LNCaP clone FGC (cell line): ENCODE measurements at regions not wholly inside any gene's neighbourhood (a gene's known extent, or its start where the extent isn't known, plus 50 kb on each side); places are given as distances from the start of the nearest gene placed in this dataset.

ENCODE experiments used
- DNase-seq: peaks from one replicate; pipeline ENCODE4 v3.0.0-alpha.2; 2011; ENCODE audit warnings: low read depth
- H3K4me3 ChIP-seq: 2 replicates; pipeline ENCODE4 v1.5.1; 2011; ENCODE audit warnings: mild to moderate bottlenecking, low read depth, low read length, control low read depth
- CTCF ChIP-seq: IDR thresholded peaks from 2 replicates; pipeline ENCODE4 v1.5.1; 2012; ENCODE audit warnings: mild to moderate bottlenecking; ENCODE audit not compliant: control insufficient read depth, insufficient read depth; ENCODE audit errors: extremely low read depth

GRCh38 chr19:46911456-46911855 is 50.7 kb downstream of the ARHGAP35 start:
- DNase-seq = no peak
- no peak overlapping the region for H3K4me3 ChIP-seq
- no peak for TF ChIP-seq CTCF

DNA sequence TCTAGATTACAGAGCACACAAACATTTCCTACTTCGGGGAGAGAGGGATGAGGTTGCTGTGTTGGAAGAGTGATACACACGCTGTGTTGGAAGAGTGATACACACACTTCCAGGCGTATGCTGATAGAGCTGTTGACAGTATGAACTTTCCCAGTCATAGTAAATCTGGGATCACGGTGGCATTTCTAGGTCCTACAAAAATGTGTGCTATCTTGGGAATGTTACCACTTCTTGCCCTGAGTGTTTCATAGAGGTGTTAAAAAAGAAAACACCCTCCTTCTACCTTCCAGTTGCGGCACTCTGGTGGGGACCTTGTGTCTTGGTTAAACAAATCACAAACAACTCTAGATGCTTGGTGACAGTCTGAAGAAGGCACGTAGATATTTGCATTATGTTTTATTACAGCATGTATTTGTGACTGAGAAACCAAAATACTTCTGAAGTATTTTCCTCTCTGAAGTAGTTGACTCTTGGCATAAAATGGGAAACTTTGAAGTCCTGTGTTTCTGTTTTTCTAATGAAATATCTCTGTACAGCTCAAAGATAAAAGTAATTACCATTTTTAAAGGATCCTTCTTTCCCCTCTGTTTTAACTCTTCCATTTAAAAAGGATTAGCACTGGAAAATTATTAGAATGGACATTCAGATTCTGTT is 52.5 kb downstream of the ARHGAP35 start:
- no peak for TF ChIP-seq CTCF
- DNase-seq = no peak
- H3K4me3 ChIP-seq = no peak overlapping the region

GRCh38 chr19:46913852-46914430 is 53.1 kb downstream of the ARHGAP35 start:
- H3K4me3 ChIP-seq = no peak overlapping the region
- TF ChIP-seq CTCF = no peak
- no peak for DNase-seq

GRCh38 chr19:46915386-46915785 is 54.6 kb downstream of the ARHGAP35 start:
- TF ChIP-seq CTCF = no peak
- H3K4me3 ChIP-seq = no peak overlapping the region
- DNase-seq = no peak

DNA sequence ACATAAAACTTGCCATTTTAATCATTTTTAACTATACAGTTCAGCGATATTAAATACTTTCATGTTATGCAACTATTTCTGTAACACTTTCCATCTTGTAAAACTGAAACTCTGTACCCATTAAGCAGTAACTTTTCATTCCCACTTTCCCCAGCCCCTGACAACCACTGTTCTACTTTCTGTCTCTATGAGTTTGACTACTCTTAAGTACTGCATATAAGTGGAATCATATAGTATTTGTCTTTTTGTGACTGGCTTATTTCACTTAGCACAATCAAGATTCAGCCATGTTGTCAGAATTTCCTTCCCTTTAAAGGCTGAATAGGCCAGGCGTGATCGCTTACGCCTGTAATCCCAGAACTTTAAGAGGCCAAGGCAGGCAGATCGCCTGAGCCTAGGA is 56.2 kb downstream of the ARHGAP35 start:
- no peak for DNase-seq
- H3K4me3 ChIP-seq = no peak overlapping the region
- TF ChIP-seq CTCF = no peak

- DNase-seq = no peak
- no peak for TF ChIP-seq CTCF
- no peak overlapping the region for H3K4me3 ChIP-seq
Measured at GRCh38 chr19:46919324-46919723, 58.5 kb downstream of the ARHGAP35 start.

GRCh38 chr19:46920362-46920761 is 59.6 kb downstream of the ARHGAP35 start:
- no peak for DNase-seq
- TF ChIP-seq CTCF = no peak
- H3K4me3 ChIP-seq = no peak overlapping the region
